ENCODE measurements at regions not wholly inside any gene's neighbourhood (a gene's known extent, or its start where the extent isn't known, plus 50 kb on each side); places are given as distances from the start of the nearest gene placed in this dataset.

- TF ChIP-seq CTCF (IDR thresholded peaks at IDR 0.05; ENCODE audit: low read depth, low read length) (no peak), EZH2phosphoT487 (IDR thresholded peaks at IDR 0.05; ENCODE audit: low read depth) (no peak)
These were observed 158.8 kb upstream of the PHACTR1 start for GRCh38 chr6:12557765-12558164.
